Activated CD4-positive, alpha-beta T cell treated with anti-CD3 and anti-CD28 coated beads, Interleukin-2, amount 50 U/mL, for 4 hours (primary cell): ENCODE measurements at regions not wholly inside any gene's neighbourhood (a gene's known extent, or its start where the extent isn't known, plus 50 kb on each side); places are given as distances from the start of the nearest gene placed in this dataset.

ENCODE experiments used
- DNase-seq, 2 experiments: peaks; one replicate each; pipeline ENCODE4 v3.0.0-alpha.2; 2020

GRCh38 chr2:181771356-181771755, 91.0 kb upstream of the NEUROD1 start:
- DNase-seq, result no peak

GRCh38 chr2:181772334-181772733, 92.0 kb upstream of the NEUROD1 start:
- DNase-seq, result no peak

- no peak for DNase-seq
Observed at GRCh38 chr2:181772777-181773176, 92.5 kb upstream of the NEUROD1 start.

GRCh38 chr2:181774685-181775084, 94.4 kb upstream of the NEUROD1 start:
- no peak for DNase-seq

DNA sequence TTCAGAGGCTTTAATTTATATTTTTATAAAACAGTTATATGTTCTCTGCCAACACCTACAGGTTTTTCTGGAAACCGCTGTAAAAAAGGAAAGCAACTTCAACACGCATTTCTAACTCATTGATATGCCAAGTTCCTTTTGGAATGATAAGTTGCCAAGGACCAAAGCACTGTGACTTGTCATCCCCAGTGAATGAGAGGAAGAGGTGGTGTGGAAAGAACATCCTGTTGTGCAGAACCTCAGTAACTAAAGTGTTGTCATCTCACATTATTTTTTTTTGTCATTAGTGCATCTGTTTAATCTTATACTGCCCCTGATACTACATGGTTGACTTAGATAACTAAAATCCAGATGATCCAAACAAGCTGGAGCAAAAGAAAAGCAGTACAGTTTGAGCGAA, 96.0 kb upstream of the NEUROD1 start:
- no peak for DNase-seq

DNA sequence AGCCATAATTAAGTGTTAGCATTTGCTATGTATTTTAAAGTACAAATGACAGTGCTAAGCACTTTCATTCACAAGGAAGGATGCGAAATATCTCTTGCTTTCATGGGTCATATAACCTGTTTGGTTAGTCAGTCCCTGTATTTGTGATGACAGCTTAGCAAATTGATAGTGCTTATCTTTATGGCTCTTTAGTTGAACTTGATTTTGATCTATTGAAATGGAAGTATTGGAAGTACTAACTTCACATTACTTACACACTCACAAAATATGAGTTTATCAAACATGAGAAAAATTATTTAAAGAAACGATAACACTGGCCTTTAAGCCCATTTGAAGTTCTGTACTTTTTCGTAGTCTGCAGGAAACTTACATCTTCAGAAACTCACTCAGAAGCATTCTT, 97.4 kb upstream of the NEUROD1 start:
- DNase-seq, result no peak

DNA sequence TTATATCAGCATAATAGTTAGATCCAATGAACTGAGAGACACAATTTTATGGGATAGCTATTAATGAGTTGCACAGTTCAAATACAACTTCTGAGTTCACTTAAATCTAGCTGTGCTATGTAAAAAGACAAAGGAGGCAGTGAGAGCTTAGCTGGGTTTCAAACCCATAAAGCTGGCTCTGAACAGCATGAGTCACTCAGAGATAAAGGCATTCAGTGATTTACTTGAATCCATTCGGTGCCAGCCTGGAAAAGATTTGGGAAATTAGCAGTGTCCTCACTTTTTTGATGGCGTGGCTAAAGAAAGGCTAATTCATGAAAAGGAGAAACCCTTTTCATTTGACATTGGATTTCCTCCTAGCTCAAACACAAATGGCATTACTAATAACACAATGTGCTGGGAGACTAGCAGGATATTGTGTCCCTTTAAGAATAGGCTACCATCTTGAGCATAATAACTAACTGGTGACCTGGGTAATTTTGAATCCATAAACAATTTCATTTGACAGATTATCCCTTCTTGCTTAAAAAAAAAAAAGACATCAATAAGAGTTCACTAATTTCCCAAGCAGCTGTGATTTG, 98.4 kb upstream of the NEUROD1 start:
- no peak for DNase-seq

- DNase-seq, result no peak
Observed at GRCh38 chr2:181779288-181780021, 99.1 kb upstream of the NEUROD1 start.

GRCh38 chr2:181780047-181780651, 99.8 kb upstream of the NEUROD1 start:
- no peak for DNase-seq

DNA sequence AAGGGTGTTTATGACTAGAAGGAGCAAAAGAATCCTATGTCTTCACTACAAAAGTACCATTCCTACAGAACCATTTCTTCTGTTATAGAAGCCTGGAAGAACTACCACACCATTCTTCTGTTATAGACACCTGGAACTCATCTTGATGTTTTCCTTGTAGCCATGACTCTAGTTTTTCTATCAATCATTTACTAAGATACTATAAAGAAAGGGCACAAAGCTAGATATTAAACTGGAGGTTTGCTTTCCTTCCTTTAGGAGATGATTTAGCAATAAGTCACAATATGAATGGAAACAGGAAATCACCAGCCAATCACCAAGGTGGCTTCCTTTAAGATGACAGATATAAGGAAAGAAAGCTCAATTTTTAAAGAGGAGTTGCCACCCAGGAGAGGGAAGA, 100.3 kb upstream of the NEUROD1 start:
- no peak for DNase-seq

GRCh38 chr2:181781078-181781786, 100.9 kb upstream of the NEUROD1 start:
- no peak for DNase-seq

DNA sequence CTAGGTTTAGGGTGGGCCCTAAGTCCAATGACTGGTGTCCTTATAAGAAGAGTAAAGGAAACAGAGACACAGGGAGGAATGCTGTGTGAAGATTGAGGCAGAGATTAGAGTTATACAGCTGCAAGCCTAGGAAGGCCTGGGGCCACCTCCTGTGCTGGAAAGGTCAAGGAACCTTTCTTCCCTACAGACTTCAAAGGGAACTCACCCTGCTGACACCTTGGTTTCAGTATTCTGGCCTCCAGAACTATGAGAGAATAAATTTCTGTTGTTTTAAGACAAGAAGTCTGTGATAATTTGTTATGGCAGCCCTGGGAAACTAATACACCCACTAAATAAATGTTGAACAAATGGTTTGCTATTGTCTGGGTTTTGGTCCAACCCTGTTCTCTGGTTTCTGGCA, 102.3 kb upstream of the NEUROD1 start:
- DNase-seq, result no peak

DNA sequence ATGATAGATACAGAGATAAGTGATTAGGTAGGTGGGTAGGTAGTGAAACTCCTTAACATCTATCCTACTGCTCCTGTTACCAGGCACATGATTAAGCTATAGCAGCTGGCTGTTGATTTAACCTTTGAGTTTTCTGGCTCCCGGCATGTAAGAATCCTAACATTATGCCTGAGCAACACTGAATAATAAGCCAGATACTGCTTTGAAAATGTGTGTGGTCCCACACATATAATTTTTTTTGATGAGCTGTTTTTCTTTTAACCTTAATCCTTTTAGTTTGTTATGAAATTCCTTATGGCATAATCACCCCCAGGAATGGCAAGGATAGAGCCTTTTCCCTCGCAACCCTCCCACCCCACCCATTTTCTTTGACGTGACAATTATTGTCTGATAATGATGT, 104.2 kb upstream of the NEUROD1 start:
- no peak for DNase-seq

DNA sequence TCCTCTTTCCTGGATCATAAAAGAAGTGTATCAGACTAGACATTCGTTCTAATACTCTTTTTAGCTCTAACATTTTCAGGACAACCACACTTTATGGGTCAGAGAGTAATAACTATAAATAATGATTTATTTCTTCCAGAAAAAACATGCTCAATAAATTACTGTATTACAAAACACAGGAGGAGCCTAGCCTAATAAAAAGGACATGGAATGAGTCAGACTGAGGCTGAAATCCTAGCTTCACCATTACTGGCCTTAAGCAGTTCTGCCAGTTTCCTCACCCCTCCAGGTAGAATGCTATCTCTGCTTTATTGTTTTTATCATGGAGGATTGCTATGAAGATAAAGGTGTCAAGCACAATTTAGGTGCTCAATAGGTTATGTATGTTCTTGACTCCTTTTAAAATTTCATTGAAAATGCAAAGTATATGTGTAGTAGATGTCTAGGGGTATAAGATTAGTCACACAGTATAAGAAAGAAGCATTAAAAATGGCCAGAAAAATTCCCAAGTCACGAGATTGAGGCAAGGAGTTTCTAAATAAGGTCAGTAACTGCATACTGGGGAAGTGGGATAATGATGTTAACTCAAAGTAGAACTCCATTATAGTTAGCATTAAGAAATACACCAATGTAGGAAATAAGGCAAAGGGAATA, 105.5 kb upstream of the NEUROD1 start:
- no peak for DNase-seq

- DNase-seq, result no peak
Observed at GRCh38 chr2:181786371-181787228, 104.9 kb upstream of the ITPRID2 start.

DNA sequence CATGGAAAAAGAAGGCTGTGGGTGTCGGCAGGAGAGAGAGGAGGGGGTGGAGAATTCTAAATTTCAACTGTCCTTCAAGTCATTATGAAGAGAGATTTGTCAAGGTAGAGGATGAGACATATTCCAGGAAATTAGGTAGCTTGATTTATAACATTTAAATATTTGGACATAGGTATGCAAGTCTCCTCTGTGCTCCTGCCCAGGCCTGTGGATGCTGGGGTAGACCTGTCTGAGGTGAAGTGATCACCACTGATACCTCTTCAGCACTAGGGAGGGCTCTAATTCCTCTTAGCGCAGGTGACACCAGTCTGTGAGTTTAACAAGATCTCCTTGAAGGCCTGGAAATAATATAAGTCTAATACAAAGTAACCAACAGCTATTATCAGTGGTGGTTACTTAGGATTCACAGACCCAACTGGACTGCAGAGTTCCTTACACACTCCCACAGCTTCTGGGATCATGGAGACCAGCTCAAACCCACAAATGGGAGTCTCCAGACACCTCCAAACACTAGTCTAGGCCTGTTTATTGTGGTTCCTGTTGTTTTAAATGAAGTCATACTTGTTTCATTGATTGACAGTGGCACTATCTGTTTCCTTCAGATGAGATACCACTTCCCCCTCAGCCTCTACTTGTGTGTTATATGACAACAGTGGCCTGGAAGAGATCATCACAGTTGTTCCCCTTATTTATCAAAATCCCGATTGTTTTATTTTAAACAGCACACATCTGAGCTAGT, 104.1 kb upstream of the ITPRID2 start:
- DNase-seq, result no peak

DNA sequence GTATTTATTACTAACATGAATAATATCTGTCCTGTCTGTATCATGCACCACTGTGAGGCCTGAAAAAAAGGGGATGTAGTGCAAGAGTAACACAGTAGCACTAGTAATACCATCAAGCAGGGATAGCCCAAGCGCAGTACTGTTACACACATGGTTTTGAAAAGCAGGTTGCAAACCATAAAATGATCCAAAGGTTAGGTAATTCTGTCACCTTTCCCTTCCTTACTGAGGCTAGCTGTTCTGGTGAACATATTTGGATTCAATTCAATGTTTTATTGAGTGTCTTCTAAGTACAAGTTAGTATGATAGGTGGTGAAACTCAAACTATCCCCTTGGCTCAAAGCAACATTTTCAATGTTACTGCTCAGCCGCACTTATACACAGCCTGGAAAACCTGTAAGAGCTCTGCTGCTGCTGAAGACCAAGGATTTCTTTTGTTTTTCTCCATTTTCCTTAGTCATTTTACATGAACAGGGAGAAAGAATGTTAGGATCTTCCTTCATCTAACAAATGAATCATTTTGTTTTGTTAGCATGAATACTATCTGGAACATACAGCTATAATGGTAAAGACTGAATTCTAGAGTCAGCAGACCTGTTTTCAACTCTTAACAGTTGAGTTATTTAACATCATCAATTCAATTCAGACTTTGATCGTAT, 102.5 kb upstream of the ITPRID2 start:
- no peak for DNase-seq

DNA sequence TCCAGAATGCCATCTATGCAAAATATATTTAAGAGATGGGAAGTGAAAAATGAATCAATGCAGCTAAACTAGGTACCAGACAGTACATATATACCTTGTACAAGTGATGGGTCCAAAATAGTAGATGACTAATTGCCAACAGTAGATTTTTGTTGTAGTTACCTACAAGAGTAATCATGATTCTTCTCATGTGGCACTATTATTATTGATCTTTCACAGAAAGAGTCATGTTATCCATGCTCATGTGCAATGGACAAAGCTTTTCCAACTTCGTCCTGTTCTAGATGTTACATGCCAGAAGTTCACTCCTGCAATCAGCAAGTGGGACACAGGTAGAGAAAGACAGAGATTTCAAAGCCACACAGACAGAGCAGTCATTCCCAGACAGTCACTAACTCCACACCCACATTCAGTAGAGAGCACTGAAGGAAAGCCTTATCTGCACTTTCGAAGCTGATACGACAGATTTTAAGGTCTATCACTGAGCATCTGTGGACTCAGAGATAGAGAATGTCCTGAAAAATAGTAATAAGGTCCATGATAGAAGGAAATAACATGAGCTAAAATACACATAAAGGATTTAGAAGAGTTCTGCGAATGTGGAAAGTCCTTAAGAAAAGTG, 101.6 kb upstream of the ITPRID2 start:
- no peak for DNase-seq

DNA sequence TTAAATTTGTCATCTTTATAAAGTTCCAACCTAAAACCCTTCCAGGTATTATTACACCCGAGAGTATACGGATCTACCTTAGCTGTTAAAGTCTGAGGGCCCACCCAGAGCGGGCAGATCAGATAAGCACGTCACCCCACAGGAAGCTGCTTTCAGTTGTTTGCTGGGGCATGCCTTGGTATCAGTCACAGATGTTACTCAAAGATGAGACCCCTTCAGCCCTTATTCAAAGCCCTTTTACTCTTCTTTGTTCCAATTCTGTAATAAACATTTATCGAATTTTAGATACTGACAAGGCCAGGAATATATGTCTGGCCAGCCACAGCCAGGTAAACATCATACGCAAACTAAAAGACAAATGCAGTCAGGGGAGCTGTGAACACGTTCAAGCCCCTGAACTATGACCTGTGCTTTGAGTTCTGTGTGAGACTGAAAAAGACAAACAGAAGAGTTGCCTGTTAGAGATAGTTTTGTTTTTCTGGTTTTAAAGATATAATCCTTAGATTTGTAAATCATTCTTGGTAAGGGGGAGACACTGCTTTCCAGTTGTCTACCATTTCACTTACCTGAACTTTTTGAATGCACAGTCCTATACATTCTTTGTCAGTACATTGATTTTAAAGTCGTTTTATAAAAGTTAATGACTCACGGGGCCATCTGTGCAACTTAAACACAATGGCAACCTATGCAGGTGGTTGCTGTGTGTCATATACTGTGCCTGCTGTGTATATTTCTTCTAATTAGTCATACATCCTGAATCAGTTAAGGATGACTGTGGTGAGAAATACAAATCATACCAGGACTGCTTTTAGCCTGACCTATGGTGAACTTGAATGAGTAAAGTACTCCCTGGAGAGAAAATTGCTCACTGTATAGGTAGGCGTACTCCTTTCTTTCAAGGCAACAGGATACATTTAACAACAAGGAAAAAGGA, 100.5 kb upstream of the ITPRID2 start:
- DNase-seq, result no peak
